ENCODE measurements at regions not wholly inside any gene's neighbourhood (a gene's known extent, or its start where the extent isn't known, plus 50 kb on each side); places are given as distances from the start of the nearest gene placed in this dataset.
A peak's percentile ranks its signal among the peaks of the same experiment; 100 is the strongest.

GRCh38 chr12:107351109-107351508, 257.8 kb upstream of the CRY1 start:
- DNase-seq = no peak

DNA sequence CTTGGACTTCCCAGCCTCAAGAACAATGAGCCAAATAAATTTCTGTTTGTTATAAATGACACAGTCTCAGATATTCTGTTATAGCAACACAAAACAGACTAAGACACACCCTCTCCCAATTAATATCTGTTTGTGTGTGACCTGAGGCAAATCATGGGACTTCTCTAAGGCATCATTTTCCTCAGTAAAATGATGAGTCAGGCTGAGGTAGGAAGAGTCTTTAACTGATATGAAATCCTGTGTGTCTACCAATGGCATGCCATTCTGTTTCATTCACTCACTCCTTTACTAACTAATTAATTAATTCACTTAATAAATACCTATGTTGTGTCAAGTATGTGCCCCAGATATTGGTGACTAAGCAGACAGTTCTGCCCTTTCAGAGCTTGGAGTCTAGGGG, 258.4 kb upstream of the CRY1 start:
- DNase-seq = no peak

DNA sequence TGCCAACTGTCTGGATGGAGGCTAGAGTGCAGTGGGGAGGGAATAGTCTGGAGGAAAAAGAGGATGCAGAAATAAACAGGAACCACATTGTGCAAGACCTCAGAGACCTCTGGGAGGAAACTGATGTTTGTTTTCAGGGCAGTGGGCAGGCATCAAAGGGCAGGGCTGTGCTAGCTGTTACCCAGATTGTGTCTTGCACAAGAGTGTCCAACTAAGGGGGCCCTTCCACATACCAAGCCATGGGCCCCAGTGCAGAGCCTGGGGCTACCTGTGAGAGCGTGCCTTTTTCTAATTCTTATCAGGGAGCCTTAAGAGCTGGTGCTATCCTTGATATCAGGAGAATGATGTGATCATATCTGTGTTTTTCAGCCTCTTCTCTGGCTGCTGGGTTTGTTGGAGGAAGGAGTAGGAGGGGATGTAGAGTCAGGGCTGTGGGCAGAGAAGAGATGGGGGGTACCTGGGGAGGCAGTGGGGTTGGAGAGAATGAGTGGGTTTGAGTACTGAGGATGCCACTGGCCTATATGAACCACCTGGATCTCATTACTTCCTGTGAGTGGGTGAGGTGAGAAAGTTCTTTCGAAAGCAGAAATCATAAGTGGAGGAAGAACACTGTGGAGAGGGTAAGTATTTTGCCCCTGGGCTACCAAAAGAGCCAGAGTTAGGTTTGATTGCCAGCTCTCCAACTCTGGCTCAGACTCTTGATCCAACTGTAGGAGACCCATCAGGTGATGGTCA, 259.2 kb upstream of the CRY1 start:
- DNase-seq = peak; percentile 19

GRCh38 chr12:107353312-107353711, 260.0 kb upstream of the CRY1 start:
- DNase-seq = no peak

GRCh38 chr12:107355004-107355565, 261.7 kb upstream of the CRY1 start:
- DNase-seq = no peak

- DNase-seq = no peak
Observed at GRCh38 chr12:107355612-107356011, 262.3 kb upstream of the CRY1 start.

DNA sequence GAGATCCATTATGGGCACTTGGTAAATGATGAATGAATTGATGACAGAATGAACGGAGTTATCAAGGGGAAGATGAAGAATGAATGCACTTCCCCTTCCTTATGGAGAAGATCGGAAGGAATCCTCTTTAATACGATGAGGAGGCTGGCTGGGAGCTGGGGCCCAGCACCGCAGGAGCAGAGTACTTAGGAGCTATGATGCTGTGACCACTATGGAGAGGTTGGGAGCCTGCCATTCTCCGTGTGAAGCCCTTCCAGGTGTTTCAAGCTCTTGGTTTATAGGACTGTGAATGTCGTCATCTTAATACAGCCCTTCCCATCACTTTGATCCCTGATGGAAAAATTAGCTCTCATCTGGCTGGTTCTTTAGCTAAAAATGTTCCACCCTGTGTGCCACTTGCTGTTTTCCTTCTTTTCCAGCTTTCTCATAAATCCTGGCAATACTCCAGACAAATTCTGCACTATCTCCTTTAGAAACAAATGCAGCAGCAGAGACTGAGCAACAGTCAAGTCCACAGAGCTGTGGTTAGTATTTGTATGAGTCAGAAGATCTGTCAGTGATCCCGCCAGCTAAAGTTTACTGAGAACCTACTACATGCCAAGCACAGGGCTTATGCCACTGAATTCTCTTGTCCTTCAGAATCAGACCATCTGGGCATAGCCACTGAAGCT, 263.1 kb upstream of the CRY1 start:
- DNase-seq = peak; percentile 35

DNA sequence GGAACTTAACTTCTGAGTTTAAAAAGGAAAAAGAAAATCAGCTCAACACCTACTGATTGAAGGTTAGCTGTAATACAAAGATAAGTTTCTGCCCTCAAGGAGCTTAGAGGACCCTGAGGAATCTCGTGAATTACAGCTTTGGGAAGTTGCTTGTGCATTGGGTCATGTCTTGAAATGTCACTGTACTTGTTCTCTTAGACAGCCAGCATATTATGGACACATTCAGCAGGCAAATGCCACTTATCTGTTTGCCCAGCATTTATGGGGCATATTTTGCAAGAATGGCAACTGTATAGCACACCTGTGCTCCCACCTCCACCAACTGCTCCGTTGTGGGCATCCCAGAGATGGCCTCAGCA, 263.6 kb upstream of the CRY1 start:
- DNase-seq = no peak

DNA sequence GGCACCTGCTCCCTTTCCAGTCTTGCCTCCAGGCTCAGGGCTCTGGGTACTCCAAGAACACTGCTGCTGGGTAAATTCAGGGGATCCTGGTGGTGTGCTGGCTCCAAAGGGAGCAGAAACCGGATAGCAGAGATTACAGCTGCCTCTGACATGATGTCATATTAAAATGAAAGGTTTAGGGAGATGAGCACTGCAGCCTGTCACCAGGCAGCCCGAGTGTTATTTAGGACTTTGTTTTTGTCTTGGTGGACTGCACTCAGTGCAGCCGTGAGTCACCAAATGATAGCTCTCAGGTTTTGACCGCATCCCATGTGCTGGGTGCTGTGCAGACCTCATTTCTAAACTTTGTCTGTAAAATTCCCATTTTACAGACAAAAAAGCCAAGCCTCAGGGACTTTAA, 266.0 kb upstream of the CRY1 start:
- DNase-seq = no peak

DNA sequence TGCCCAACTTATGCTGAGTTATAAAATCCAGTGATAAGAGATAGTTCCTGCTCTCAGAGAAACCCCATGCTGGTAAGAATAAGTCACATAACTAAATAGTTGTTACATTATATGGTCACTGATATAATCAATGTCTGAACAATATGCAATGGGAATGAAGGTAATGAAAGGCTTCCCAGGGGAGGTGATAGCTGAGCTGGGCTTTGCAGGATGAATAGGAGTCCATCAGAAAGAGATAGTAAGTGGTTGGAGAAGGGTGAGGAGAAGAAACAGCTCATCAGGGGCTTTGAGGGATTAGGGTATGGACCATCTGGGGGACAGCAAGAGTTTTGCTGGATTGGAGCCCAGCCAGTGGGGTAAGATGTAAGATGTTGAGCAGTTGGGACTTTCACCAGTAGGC, 266.7 kb upstream of the CRY1 start:
- DNase-seq = no peak

- DNase-seq = no peak
Observed at GRCh38 chr12:107360482-107360881, 267.1 kb upstream of the CRY1 start.

GRCh38 chr12:107361970-107362369, 268.6 kb upstream of the CRY1 start:
- DNase-seq = no peak

GRCh38 chr12:107362960-107363359, 269.6 kb upstream of the CRY1 start:
- DNase-seq = no peak

- DNase-seq = no peak
Observed at GRCh38 chr12:107364875-107365518, 271.6 kb upstream of the CRY1 start.

DNA sequence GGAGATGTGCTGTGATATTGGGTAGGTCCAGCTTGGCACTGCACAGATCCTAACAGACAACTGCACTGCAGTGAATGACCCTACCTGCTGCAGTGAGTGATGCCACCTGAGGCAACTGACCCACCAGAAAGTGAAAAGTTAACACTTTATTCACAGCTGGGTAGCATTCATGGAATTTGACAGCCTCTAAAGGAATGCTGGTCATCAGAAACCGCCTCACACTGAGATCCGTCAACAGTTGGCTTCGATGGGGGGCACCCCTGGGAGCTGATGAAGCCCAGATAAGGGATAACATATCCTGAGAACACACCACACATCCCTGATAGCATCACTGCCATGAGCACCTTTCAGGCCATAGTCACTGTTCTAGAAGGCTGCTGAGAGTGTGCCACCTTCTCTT, 272.4 kb upstream of the CRY1 start:
- no peak for DNase-seq

GRCh38 chr12:107366322-107366721, 273.0 kb upstream of the CRY1 start:
- DNase-seq = no peak

DNA sequence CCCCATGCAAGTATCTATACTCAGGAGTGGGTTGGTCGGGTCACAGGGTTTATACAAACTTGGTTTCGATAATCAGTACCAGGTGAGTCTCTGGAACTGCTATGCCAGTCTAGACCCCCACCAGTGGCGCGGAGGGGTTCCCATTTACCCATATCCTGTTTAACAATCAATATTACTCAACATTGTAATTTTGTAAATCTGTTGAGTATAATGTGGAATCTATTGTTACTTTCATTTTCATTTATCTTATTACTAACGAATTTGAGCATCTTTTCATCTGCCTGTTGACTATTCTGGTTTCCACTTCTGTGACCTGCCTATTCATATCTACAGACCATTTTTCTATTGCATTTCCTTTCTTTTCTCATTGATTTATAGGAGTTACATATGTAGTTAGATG, 275.2 kb upstream of the CRY1 start:
- DNase-seq = no peak

DNA sequence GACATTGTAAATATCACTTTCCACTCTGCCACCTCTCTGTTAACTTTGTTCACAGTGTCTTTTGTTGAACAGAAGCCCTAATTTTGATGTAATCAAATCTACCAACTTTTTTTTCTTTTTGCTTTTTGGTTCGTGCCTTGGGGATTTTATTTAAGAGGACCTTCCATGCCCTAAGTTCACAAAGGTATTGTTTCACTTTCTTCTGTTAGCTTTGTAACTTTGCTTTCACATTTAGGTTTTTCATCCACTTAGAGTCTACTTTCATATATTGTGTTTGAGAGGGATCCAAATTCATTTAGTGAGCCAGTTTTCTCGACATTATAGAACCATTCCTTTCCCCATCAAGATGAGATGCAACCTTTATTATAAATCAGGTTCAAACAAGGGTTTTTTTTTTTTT, 275.7 kb upstream of the CRY1 start:
- no peak for DNase-seq

DNA sequence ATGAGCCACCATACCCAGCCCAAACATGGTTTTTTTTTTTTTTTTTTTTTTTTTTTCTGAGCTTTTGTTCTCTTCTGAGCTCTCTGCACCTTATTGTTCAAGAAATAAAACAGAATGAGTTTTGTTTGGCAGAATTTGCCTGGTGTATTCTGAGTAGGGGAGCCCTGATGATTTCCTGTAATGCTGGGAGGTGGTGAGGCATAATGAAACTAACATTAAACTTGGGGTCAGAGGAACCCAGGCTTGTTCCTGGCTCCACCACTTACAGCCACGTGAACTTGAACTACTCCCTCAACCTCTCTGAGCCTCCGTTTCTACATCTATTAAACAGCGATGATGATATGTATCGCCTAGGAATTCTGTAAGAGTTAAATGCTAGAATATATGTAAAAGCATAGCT, 276.3 kb upstream of the CRY1 start:
- peak; percentile 36 for DNase-seq

DNA sequence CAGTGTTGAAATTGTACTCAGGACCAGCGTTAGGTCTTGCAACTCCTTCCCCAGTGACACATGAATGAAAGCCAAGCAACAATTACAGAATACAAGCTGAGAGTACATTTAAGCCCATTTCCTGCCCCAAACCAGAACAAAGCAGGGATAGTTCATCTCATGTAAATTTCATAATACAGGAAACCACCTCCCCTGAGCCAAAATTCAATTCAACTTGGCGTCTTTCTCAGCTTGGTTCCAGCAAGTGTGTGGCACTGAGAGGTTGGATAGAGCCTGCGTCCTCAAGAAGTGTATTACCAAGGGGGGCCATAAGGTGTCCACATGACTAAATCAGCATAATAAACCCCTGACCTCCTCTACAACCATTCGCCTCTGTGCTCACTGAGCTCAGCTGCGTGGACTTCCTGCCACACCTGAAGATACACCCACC, 278.9 kb upstream of the CRY1 start:
- peak; percentile 78 for DNase-seq

GRCh38 chr12:107373238-107373809, 280.0 kb upstream of the CRY1 start:
- DNase-seq = no peak

- DNase-seq = peak; percentile 27
Observed at GRCh38 chr12:107374161-107374840, 281.0 kb upstream of the CRY1 start.

DNA sequence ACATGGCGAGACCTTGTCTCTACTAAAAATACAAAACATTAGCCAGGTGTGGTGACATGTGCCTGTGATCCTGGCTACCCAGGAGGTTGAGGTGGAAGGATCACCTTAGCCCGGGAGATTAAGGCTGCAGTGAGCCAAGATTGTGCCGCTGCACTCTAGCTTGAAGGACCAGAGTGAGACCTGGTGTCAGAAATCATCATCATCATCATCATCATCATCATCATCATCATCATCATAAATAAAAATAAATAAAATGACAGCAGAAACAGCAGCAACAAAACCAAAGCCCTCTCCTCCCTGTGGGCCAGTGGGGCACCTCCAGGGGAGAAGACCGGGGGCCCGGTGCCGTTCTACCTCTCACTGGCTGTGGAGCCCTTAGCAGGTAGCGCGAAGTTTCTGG, 281.9 kb upstream of the CRY1 start:
- DNase-seq = no peak
